ENCODE measurements at regions not wholly inside any gene's neighbourhood (a gene's known extent, or its start where the extent isn't known, plus 50 kb on each side); places are given as distances from the start of the nearest gene placed in this dataset.
"Not testable (repeated sequence)": the region's sequence is repeated elsewhere in the genome, so short reads cannot be mapped to it uniquely, and the experiment has no call there.

GRCh38 chr12:131251336-131252101 is 297.8 kb downstream of the ADGRD1 start:
- DNase-seq: no peak

- DNase-seq: no peak
These were observed 299.8 kb downstream of the ADGRD1 start for GRCh38 chr12:131253376-131254026.

GRCh38 chr12:131254374-131254773 is 300.7 kb downstream of the ADGRD1 start:
- no peak for DNase-seq

- DNase-seq: no peak
These were observed 304.7 kb downstream of the ADGRD1 start for GRCh38 chr12:131258398-131258797.

GRCh38 chr12:131260251-131260905 is 306.7 kb downstream of the ADGRD1 start:
- no peak for DNase-seq

GRCh38 chr12:131260954-131261353 is 307.2 kb downstream of the ADGRD1 start:
- DNase-seq: no peak

- DNase-seq: no peak
These were observed 308.2 kb downstream of the ADGRD1 start for GRCh38 chr12:131261906-131262305.

GRCh38 chr12:131263626-131264025 is 309.9 kb downstream of the ADGRD1 start:
- no peak for DNase-seq

GRCh38 chr12:131264635-131265034 is 310.9 kb downstream of the ADGRD1 start:
- no peak for DNase-seq

- no peak for DNase-seq
These were observed 313.1 kb downstream of the ADGRD1 start for GRCh38 chr12:131266591-131267467.

GRCh38 chr12:131267576-131267975 is 313.9 kb downstream of the ADGRD1 start:
- no peak for DNase-seq

GRCh38 chr12:131268123-131268522 is 314.4 kb downstream of the ADGRD1 start:
- DNase-seq: peak; percentile 5

GRCh38 chr12:131268571-131268970 is 314.9 kb downstream of the ADGRD1 start:
- not testable (repeated sequence) for DNase-seq

GRCh38 chr12:131269551-131269950 is 315.8 kb downstream of the ADGRD1 start:
- DNase-seq: no peak

- DNase-seq: not testable (repeated sequence)
These were observed 316.3 kb downstream of the ADGRD1 start for GRCh38 chr12:131269977-131270376.

GRCh38 chr12:131271724-131272123 is 318.0 kb downstream of the ADGRD1 start:
- no peak for DNase-seq

- DNase-seq: not testable (repeated sequence)
These were observed 318.6 kb downstream of the ADGRD1 start for GRCh38 chr12:131272283-131272814.

GRCh38 chr12:131273291-131273845 is 319.7 kb downstream of the ADGRD1 start:
- no peak for DNase-seq

GRCh38 chr12:131274061-131274460 is 320.4 kb downstream of the ADGRD1 start:
- no peak for DNase-seq

- no peak for DNase-seq
These were observed 321.2 kb downstream of the ADGRD1 start for GRCh38 chr12:131274906-131275305.

- DNase-seq: no peak
These were observed 322.1 kb downstream of the ADGRD1 start for GRCh38 chr12:131275824-131276223.

- no peak for DNase-seq
These were observed 322.9 kb downstream of the ADGRD1 start for GRCh38 chr12:131276501-131277185.
